ENCODE measurements at regions not wholly inside any gene's neighbourhood (a gene's known extent, or its start where the extent isn't known, plus 50 kb on each side); places are given as distances from the start of the nearest gene placed in this dataset.
"Not testable (repeated sequence)": the region's sequence is repeated elsewhere in the genome, so short reads cannot be mapped to it uniquely, and the experiment has no call there.

- no peaks in the 10 kb centered on the region for H3F3A ChIP-seq (ENCODE audit: control insufficient read depth, insufficient read depth)
- TF ChIP-seq EZH2phosphoT487 (IDR thresholded peaks at IDR 0.05; ENCODE audit: borderline replicate concordance, low read length) (no peak), CTCF (IDR thresholded peaks at IDR 0.05; ENCODE audit: low read depth, low read length, poor library complexity, severe bottlenecking) (no peak)
Observed at GRCh38 chr2:142422769-142423168, 292.0 kb upstream of the LRP1B start.

GRCh38 chr2:142422041-142422440 lies 291.2 kb upstream of the LRP1B start:
- H3K27me3 ChIP-seq (ENCODE audit: control insufficient read depth, low read length), result no peaks in the 10 kb centered on the region
- no peaks in the 10 kb centered on the region for H3K4me1 ChIP-seq (ENCODE audit: control insufficient read depth, low read length)
- no peaks in the 10 kb centered on the region for H3K36me3 ChIP-seq (ENCODE audit: control insufficient read depth, low read length)
- no peak overlapping the region for H3K4me2 ChIP-seq (ENCODE audit: low read length)
- no peaks in the 10 kb centered on the region for H3K9me2 ChIP-seq (replicated peaks; ENCODE audit: control insufficient read depth, low read length)
- H3K4me3 ChIP-seq (ENCODE audit: low read length), result no peak overlapping the region
- H3K79me2 ChIP-seq (ENCODE audit: control insufficient read depth, low read length), result no peaks in the 10 kb centered on the region
- H4K20me1 ChIP-seq (ENCODE audit: control insufficient read depth, insufficient read depth, low read depth, low read length), result no peaks in the 10 kb centered on the region
- TF ChIP-seq EZH2phosphoT487 (IDR thresholded peaks at IDR 0.05; ENCODE audit: borderline replicate concordance, low read length) (no peak), CTCF (IDR thresholded peaks at IDR 0.05; ENCODE audit: low read depth, low read length, poor library complexity, severe bottlenecking) (no peak)
- H3K9me3 ChIP-seq (ENCODE audit: control insufficient read depth, insufficient read depth, low read length), result no peaks in the 10 kb centered on the region
- no peaks in the 10 kb centered on the region for H3F3A ChIP-seq (ENCODE audit: control insufficient read depth, insufficient read depth)
- no peak overlapping the region for H3K27ac ChIP-seq (ENCODE audit: low read depth, low read length)

More at GRCh38 chr2:142422769-142423168, 292.0 kb upstream of the LRP1B start:
- Histone ChIP-seq H3K9me2 (replicated peaks; ENCODE audit: control insufficient read depth, low read length) (no peaks in the 10 kb centered on the region), H3K4me1 (ENCODE audit: control insufficient read depth, low read length) (no peaks in the 10 kb centered on the region), H3K4me3 (ENCODE audit: low read length) (no peak overlapping the region), H3K79me2 (ENCODE audit: control insufficient read depth, low read length) (no peaks in the 10 kb centered on the region), H3K9me3 (ENCODE audit: control insufficient read depth, insufficient read depth, low read length) (no peaks in the 10 kb centered on the region), H3K27me3 (ENCODE audit: control insufficient read depth, low read length) (no peaks in the 10 kb centered on the region), H3K4me2 (ENCODE audit: low read length) (no peak overlapping the region), H3K27ac (ENCODE audit: low read depth, low read length) (no peak overlapping the region), H3K36me3 (ENCODE audit: control insufficient read depth, low read length) (no peaks in the 10 kb centered on the region), H4K20me1 (ENCODE audit: control insufficient read depth, insufficient read depth, low read depth, low read length) (no peaks in the 10 kb centered on the region)

DNA sequence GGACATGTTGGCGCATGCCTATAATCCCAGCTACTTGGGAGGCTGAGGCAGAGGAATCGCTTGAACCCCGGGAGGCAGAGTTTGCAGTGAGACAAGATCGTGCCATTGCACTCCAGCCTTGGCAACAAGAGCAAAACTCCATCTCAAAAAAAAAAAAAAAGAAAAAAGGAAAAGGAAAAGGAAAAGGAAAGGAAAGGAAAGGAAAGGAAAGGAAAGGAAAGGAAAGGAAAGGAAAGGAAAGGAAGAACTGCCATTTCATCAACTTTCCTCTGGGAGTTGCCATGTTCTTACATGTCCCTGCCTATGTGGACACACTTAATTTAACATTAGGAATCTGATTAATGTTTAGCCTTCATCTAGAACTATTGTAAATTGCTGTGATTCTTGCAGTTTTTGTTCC lies 287.9 kb upstream of the LRP1B start:
- not testable (repeated sequence) for H3K9me3 ChIP-seq (ENCODE audit: control insufficient read depth, insufficient read depth, low read length); H3K4me1 ChIP-seq (ENCODE audit: control insufficient read depth, low read length); H3K9me2 ChIP-seq (replicated peaks; ENCODE audit: control insufficient read depth, low read length); H3K79me2 ChIP-seq (ENCODE audit: control insufficient read depth, low read length); H3K4me2 ChIP-seq (ENCODE audit: low read length); H3K4me3 ChIP-seq (ENCODE audit: low read length); H3F3A ChIP-seq (ENCODE audit: control insufficient read depth, insufficient read depth); H3K36me3 ChIP-seq (ENCODE audit: control insufficient read depth, low read length); H3K27me3 ChIP-seq (ENCODE audit: control insufficient read depth, low read length); H4K20me1 ChIP-seq (ENCODE audit: control insufficient read depth, insufficient read depth, low read depth, low read length); H3K27ac ChIP-seq (ENCODE audit: low read depth, low read length)

DNA sequence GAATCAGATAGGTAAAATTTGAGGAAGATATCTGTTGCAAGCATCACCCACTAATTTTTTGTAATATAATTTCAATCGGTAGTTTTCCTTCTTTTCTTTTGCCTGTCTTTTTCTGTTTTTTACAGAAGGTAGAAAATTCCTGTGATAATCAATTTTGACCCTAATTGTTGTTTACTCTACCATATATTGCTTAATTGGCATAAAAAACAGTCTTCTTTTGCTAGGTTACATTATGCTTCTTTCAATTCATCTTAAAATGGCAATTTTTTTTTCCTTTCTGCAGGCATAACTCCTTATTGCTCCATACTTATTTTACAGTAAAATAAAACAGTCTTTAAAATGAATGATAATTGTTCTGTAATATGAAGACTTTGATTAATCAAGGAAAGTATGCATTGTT lies 286.2 kb upstream of the LRP1B start:
- H4K20me1 ChIP-seq (ENCODE audit: control insufficient read depth, insufficient read depth, low read depth, low read length), result no peaks in the 10 kb centered on the region
- no peak overlapping the region for H3K27ac ChIP-seq (ENCODE audit: low read depth, low read length)
- no peaks in the 10 kb centered on the region for H3K9me2 ChIP-seq (replicated peaks; ENCODE audit: control insufficient read depth, low read length)
- H3K36me3 ChIP-seq (ENCODE audit: control insufficient read depth, low read length), result no peaks in the 10 kb centered on the region
- H3K9me3 ChIP-seq (ENCODE audit: control insufficient read depth, insufficient read depth, low read length), result no peaks in the 10 kb centered on the region
- H3K27me3 ChIP-seq (ENCODE audit: control insufficient read depth, low read length), result no peaks in the 10 kb centered on the region
- H3F3A ChIP-seq (ENCODE audit: control insufficient read depth, insufficient read depth), result no peaks in the 10 kb centered on the region
- H3K79me2 ChIP-seq (ENCODE audit: control insufficient read depth, low read length), result no peaks in the 10 kb centered on the region
- H3K4me2 ChIP-seq (ENCODE audit: low read length), result no peak overlapping the region
- no peak overlapping the region for H3K4me3 ChIP-seq (ENCODE audit: low read length)
- no peak for TF ChIP-seq CTCF (IDR thresholded peaks at IDR 0.05; ENCODE audit: low read depth, low read length, poor library complexity, severe bottlenecking)
- no peak for TF ChIP-seq EZH2phosphoT487 (IDR thresholded peaks at IDR 0.05; ENCODE audit: borderline replicate concordance, low read length)
- H3K4me1 ChIP-seq (ENCODE audit: control insufficient read depth, low read length), result no peaks in the 10 kb centered on the region

All from DOHH2 (cell line).